NCI-H187 treated with DMSO at 0.1 percent for 48 hours (cell line): ENCODE measurements at regions not wholly inside any gene's neighbourhood (a gene's known extent, or its start where the extent isn't known, plus 50 kb on each side); places are given as distances from the start of the nearest gene placed in this dataset.

Experiments
- DNase-seq: peaks from one replicate; lab custom pipeline; 2025; lab: John Stamatoyannopoulos, UW

- DNase-seq, result no peak
Measured at GRCh38 chr17:52228823-52229222, 70.3 kb upstream of the CA10 start.

GRCh38 chr17:52227926-52228325 lies 69.4 kb upstream of the CA10 start:
- DNase-seq, result no peak

- DNase-seq, result no peak
Measured at GRCh38 chr17:52213451-52213850, 54.9 kb upstream of the CA10 start.

- no peak for DNase-seq
Measured at GRCh38 chr17:52212851-52213250, 54.3 kb upstream of the CA10 start.

- DNase-seq, result no peak
Measured at GRCh38 chr17:52209507-52209906, 51.0 kb upstream of the CA10 start.
